HG02759 (cell line): ENCODE measurements at regions not wholly inside any gene's neighbourhood (a gene's known extent, or its start where the extent isn't known, plus 50 kb on each side); places are given as distances from the start of the nearest gene placed in this dataset.

Experiments
- ATAC-seq: cut with Tn5 transposase; IDR thresholded peaks from one replicate; pipeline ENCODE4 v1.9.1; 2021; ENCODE audit warnings: mild to moderate bottlenecking, moderate library complexity; ENCODE audit not compliant: unreplicated experiment

GRCh38 chr3:25306066-25306465 lies 122.0 kb upstream of the RARB start:
- no peak for ATAC-seq

- ATAC-seq, result no peak
These were observed 121.4 kb upstream of the RARB start for GRCh38 chr3:25306705-25307104.

- ATAC-seq, result no peak
These were observed 114.8 kb upstream of the RARB start for GRCh38 chr3:25313286-25313685.

DNA sequence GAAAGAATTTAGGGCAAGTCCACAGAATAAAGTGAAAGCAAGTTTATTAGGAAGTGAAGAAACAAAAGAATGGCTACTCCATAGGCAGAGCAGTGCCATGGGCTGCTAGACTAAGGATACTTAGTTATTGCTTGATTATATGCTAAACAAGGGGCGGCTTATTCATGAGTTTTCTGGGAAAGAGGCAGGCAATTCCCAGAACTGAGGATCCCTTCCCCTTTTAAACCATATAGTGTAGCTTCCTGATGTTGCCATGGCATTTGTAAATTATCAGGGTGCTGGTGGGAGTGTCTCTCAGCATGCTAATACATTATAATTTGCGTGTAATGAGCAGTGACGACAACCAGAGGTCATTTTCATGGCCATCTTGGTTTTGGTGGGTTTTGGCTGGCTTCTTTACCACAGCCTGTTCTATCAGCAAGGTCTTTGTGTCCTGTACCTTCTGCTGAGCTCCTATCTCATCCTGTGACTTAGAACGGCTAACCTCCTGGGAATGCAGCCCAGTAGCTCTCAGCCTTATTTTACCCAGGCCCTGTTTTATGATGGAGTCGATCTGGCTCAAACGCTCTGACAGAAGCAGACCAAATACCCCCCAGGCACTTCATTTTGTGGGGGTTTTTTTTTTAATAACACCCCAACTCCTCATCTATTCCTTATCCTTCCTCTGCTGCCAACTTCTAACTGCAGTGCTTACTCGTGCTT lies 103.0 kb upstream of the RARB start:
- no peak for ATAC-seq

DNA sequence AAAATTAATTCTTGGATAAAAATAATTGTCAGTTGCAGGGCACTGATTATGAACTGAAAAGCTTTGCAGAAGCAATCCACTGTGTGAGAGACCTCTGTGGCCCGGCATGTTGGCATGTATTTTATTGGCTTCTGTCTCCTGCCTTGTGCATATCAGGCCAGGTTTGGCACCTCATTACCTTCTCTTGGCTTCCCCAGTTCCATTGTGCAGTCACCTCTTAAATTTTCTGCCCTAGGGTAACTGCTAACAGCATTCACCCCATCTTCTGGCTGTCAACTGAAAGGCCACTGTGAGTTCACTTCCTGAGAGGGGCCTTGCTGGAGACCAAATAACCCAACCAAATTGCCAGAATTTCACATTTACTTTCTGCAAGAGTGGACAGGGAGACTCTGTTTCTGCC lies 92.7 kb upstream of the RARB start:
- ATAC-seq, result no peak

DNA sequence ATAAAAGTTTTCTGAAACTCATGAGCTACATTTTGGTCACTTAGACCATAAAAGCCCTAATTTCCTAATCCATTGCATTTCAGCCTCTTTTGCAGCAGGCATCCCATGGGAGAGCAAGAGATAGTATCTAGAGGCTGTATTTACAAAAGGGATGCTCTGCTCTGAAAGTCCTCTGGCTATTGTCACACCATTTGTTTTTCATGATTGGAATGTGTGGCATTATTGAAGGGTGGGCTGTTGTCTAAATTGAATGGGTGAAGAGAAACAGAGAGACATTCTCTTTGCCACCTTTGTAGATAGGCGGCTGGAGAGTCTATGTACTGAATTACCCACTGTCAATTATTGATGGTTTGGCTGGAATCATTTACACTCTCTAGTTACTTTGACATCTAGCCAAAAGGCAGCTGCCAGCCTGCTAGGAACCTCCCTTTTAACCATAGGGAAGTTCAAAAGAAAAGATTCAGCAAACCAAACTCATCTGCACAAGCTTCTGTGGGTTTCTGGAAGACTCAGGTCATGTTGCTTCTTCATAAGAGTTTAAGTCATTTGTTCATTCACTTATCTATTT lies 89.8 kb upstream of the RARB start:
- ATAC-seq, result no peak

DNA sequence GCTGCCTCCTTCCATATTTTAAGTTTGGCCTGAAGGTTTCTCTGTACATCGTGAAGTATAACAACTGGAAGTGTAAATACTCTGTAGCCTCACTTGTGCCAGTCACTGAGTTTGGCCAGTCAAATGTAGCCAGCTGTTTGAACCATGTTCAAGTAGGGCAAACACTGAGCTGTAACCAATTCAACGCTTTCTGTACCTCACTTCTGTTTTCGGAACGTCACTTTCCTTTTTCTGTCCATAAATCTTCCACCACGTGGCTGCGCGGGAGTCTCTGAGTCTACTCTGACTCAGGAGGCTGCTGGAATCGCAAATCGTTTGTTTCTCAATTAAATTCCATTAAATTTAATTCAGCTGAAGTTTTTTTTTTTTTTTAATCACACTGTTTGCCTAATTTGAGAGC lies 88.8 kb upstream of the RARB start:
- no peak for ATAC-seq

DNA sequence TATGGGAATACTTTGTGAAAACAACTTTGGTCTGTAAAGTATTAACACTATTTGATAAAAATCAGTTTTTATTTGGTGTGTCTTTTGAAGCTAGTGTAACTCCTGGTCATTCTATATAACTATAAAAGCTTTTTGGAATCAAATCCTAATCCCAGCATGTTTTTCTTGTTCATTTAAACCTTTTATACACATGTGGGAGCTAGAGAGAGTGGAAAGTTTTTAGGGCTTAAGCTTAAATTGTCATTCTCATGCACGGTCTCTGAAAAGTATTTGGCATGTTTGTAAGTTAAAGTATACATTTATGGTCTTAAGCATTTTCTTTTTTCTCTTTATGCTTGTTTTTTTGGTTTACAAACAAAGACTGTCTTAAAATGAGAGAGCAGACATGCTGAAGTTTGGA lies 83.4 kb upstream of the RARB start:
- no peak for ATAC-seq

DNA sequence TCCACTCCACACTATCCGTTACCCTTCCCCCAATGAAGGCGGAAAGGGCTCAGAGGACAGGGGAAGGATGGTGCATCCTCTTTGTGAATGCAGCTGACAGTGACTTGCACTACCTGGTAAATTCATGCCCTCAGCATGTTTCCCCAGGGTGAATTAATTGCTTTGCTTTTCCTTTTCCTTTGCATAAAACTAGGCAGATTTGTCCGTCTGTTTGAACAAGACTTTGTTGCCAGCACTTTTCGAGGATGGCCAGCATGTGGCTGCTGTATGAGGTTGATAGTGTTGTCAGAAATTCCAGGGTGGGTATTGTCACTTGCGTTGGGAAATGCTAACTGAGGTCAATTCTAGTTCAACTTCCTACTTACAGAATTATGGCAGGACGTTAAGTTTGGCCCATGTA lies 79.0 kb upstream of the RARB start:
- no peak for ATAC-seq

DNA sequence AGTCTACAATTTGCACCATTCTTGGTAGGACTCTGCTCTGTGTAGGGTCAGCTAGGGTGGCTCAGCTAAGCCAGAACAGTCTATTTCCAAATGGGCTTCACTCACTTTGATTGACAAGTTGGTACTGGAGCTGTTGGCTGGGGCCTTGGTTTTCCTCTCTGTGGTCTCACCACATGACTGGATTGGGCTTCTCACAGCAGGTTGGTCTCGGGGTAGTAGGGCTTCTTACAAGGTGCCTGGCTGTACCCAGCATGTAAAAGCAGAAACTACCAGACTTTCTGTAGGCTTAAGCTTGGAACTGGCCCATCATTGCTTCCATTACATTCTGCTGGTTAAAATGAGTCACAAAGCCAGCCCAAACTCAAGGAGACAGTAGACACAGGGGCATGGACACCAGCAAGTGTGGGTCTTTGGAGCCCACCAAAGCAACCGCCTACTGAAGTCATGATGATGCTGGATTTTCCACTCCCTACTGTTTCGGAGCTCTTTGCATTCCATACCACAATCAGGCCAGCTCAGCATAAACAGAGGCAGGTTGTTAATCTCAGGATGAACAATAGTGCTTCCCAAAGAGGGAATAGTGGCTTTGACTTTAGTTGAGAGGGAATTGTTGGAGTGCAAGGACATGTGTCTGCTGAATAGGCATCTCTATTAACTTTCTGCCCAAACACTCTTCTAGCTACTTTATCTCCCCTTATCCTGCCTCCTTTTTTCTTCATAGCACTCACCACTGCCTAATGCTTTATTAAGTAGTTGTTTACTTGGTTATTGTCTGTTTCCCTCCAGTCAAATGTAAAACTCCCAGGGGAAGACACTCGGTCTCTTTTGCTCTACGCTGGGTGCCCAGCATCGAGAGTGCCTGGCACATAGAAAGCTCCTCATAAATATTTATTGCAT lies 78.0 kb upstream of the RARB start:
- ATAC-seq, result no peak

GRCh38 chr3:25350725-25351114 lies 77.3 kb upstream of the RARB start:
- ATAC-seq, result no peak

GRCh38 chr3:25354071-25354470 lies 74.0 kb upstream of the RARB start:
- no peak for ATAC-seq

- no peak for ATAC-seq
These were observed 72.8 kb upstream of the RARB start for GRCh38 chr3:25355034-25355885.

DNA sequence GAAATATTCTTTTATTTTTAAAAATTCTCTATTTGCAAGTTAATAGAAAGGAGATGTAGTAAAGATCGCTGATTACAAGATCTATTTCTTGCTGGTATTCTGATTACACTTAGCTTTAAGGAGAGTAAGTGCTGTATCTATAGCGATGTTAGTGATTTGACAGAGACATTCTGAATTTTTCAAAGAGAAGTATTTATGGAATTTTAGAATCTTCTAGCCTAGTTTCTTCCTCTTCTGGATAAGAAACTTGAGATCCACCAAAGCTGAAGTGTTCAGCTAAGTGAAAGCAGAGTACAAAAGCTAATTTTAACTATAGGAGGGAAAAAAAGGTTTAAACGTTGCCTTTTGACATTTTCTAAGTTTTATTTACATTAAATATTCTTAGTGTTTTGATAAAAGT lies 72.1 kb upstream of the RARB start:
- no peak for ATAC-seq

- ATAC-seq, result no peak
These were observed 65.9 kb upstream of the RARB start for GRCh38 chr3:25362118-25362517.

GRCh38 chr3:25365636-25366035 lies 62.4 kb upstream of the RARB start:
- ATAC-seq, result no peak

- ATAC-seq, result no peak
These were observed 61.0 kb upstream of the RARB start for GRCh38 chr3:25367025-25367424.

GRCh38 chr3:25372167-25372566 lies 55.9 kb upstream of the RARB start:
- ATAC-seq, result no peak

GRCh38 chr3:25376340-25376739 lies 51.7 kb upstream of the RARB start:
- no peak for ATAC-seq

GRCh38 chr3:25377042-25377441 lies 51.0 kb upstream of the RARB start:
- ATAC-seq, result no peak
